LNCAP (cell line): ENCODE measurements at regions not wholly inside any gene's neighbourhood (a gene's known extent, or its start where the extent isn't known, plus 50 kb on each side); places are given as distances from the start of the nearest gene placed in this dataset.

Experiments
- CTCF ChIP-seq: fragments of 450-650 bp; IDR thresholded peaks from 2 replicates; pipeline ENCODE4 v1.5.1; 2017; ENCODE audit warnings: mild to moderate bottlenecking

- no peak for TF ChIP-seq CTCF
Observed at GRCh38 chr1:30619619-30620018, 103.8 kb downstream of the MATN1 start.

GRCh38 chr1:30618335-30618747 is 105.0 kb downstream of the MATN1 start:
- TF ChIP-seq CTCF = no peak

GRCh38 chr1:30616759-30617158 is 106.6 kb downstream of the MATN1 start:
- no peak for TF ChIP-seq CTCF

- TF ChIP-seq CTCF = no peak
Observed at GRCh38 chr1:30615816-30616590, 107.4 kb downstream of the MATN1 start.

- TF ChIP-seq CTCF = no peak
Observed at GRCh38 chr1:30615076-30615795, 108.1 kb downstream of the MATN1 start.

GRCh38 chr1:30613188-30613587 is 110.2 kb downstream of the MATN1 start:
- TF ChIP-seq CTCF = no peak

- TF ChIP-seq CTCF = no peak
Observed at GRCh38 chr1:30612536-30613065, 110.8 kb downstream of the MATN1 start.
